K562 (cell line): ENCODE measurements at regions not wholly inside any gene's neighbourhood (a gene's known extent, or its start where the extent isn't known, plus 50 kb on each side); places are given as distances from the start of the nearest gene placed in this dataset.
"Not testable (repeated sequence)": the region's sequence is repeated elsewhere in the genome, so short reads cannot be mapped to it uniquely, and the experiment has no call there.

Experiments used
- ATAC-seq: fragments of 200-7000 bp; cut with Tn5 transposase; 3 replicates; pipeline ENCODE4 v1.9.1; 2020; ENCODE audit warnings: moderate library complexity
- BruUV-seq: library from RNA; stranded (reverse); fragments of 400-500 nt; replicated peaks from 2 replicates; lab custom pipeline; 2021; lab: Mats Ljungman, UMichigan
- CTCF ChIA-PET: fragments of 300-600 bp; formaldehyde crosslinking; extraction: SDS; loops from one replicate; lab custom pipeline; 2021; ENCODE audit warnings: low intra/inter-chr PET ratio; lab: Yijun Ruan, JAX
- POLR2A ChIA-PET: fragments of 300-600, 350-650 bp; sonication (Branson Sonifier 250); formaldehyde crosslinking; extraction: SDS; loops from one replicate; lab custom pipeline; 2021; ENCODE audit warnings: antibody characterized with exemption, inconsistent platforms; lab: Yijun Ruan, JAX
- DNase-seq, 4 experiments: peaks; one replicate each; pipeline versions ENCODE4 v3.0.0 to v3.0.0-alpha.2; 2011 to 2018; ENCODE audit warnings: low spot score in 3 of 4, mixed read lengths in 3 of 4; ENCODE audit errors: extremely low read depth in 1 of 4
- FAIRE-seq: peaks from 2 replicates; lab custom pipeline; 2011; peaks lifted over from hg19 to GRCh38; lab: Jason Lieb, UNC
- H2AFZ ChIP-seq: 2 replicates; pipeline ENCODE4 v1.6.0; 2011; ENCODE audit warnings: low read depth, low read length, control low read depth, inconsistent platforms
- H3K27ac ChIP-seq: fragments of 200-600 bp; 3 replicates; pipeline ENCODE4 v1.8.0; 2011; ENCODE audit warnings: low read depth, mild to moderate bottlenecking, control low read depth, inconsistent platforms, low read length, moderate library complexity, mixed read lengths; ENCODE audit errors: extremely low read depth
- H3K27me3 ChIP-seq, 2 experiments: fragments of 300-600 bp in 1 of 2; 2 replicates in 1 of 2; 3 replicates in 1 of 2; pipeline versions ENCODE4 v1.6.0 to v1.8.0; 2011; ENCODE audit warnings: inconsistent platforms in 2 of 2, low read length in 2 of 2, mild to moderate bottlenecking in 1 of 2, mixed read lengths in 1 of 2, moderate library complexity in 1 of 2; ENCODE audit not compliant: control insufficient read depth in 2 of 2, insufficient read depth in 2 of 2
- H3K36me3 ChIP-seq: fragments of 300-600 bp; 3 replicates; pipeline ENCODE4 v1.8.0; 2011; ENCODE audit warnings: mild to moderate bottlenecking, low read length, inconsistent platforms; ENCODE audit not compliant: control insufficient read depth, insufficient read depth
- H3K4me1 ChIP-seq, 2 experiments: fragments of 200-600 bp in 1 of 2; replicated peaks in 1 of 2; 2 replicates in 1 of 2; 3 replicates in 1 of 2; pipeline versions ENCODE4 v1.5.1 to v1.8.0; 2011; ENCODE audit warnings: inconsistent platforms in 2 of 2, low read length in 2 of 2, mild to moderate bottlenecking in 1 of 2, mixed read lengths in 1 of 2, moderate library complexity in 1 of 2; ENCODE audit not compliant: control insufficient read depth in 2 of 2, insufficient read depth in 2 of 2
- H3K4me2 ChIP-seq: 2 replicates; pipeline ENCODE4 v1.6.1; 2011; ENCODE audit warnings: low read length, control low read depth, inconsistent platforms, mixed read lengths; ENCODE audit not compliant: insufficient read depth
- H3K4me3 ChIP-seq: fragments of 200-600 bp; sonication (generic), shearing (Covaris generic); 2 replicates; pipeline ENCODE4 v1.5.1; 2016; ENCODE audit warnings: control low read depth, inconsistent platforms
- H3K79me2 ChIP-seq: fragments of 200-600 bp; 3 replicates; pipeline ENCODE4 v1.8.0; 2011; ENCODE audit warnings: low read length, inconsistent platforms; ENCODE audit not compliant: control insufficient read depth, insufficient read depth
- H3K9ac ChIP-seq, 2 experiments: 2 replicates each; pipeline versions ENCODE4 v1.6.0 to v1.6.1; 2011; ENCODE audit warnings: low read depth in 2 of 2, low read length in 2 of 2, control low read depth in 1 of 2, inconsistent platforms in 1 of 2, mild to moderate bottlenecking in 1 of 2, mixed read lengths in 1 of 2; ENCODE audit not compliant: insufficient read depth in 1 of 2
- H3K9me1 ChIP-seq: one replicate; pipeline ENCODE4 v1.6.0; 2011; ENCODE audit warnings: inconsistent platforms, mild to moderate bottlenecking, low read length, moderate library complexity; ENCODE audit not compliant: control insufficient read depth, insufficient read depth
- H3K9me3 ChIP-seq: replicated peaks from 2 replicates; pipeline ENCODE4 v1.5.1; 2011; ENCODE audit warnings: low read depth, low read length, inconsistent platforms; ENCODE audit not compliant: control insufficient read depth, insufficient read depth
- H4K20me1 ChIP-seq: replicated peaks from 2 replicates; pipeline ENCODE4 v1.6.1; 2011; ENCODE audit warnings: low read length, inconsistent platforms, mixed read lengths; ENCODE audit not compliant: control insufficient read depth, insufficient read depth
- WGBS: fragments of 100-300 bp; shearing (Covaris generic); methylation state at CpG from one replicate; pipeline ENCODE4 v1.1.6; 2016; ENCODE audit warnings: low coverage, mixed read lengths; ENCODE audit not compliant: insufficient coverage; ENCODE audit errors: missing lambda C conversion rate; 5-methylcytosine and 5-hydroxymethylcytosine counted together
- in situ Hi-C: fragments of 300-500 bp; cut with MboI; formaldehyde crosslinking; loops from 4 replicates; pipeline ENCODE4 v1.15.0; 2018; ENCODE audit warnings: inconsistent platforms, mixed read lengths
- intact Hi-C: fragments of 100-400 bp; cut with micrococcal nuclease; formaldehyde crosslinking; loops from 2 replicates; pipeline ENCODE4 v1.14.2; 2022

DNA sequence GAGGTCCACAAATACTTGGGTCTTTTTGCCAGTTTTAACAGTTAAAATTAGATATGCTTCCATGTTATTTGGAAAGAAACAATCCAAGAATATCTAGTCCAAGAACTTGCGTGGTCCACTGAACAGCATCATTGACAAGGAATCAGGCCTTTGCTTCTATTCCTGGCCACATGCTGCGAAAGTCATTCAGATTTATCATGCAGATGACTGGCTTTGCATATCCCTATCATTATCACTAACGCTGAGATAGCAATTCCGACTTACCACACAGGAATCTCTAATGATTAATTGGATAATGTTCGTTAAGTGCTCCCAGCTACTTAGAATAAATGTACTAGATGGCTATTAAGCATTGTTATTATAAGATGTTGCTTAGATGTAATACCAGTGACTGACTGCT, 51.0 kb upstream of the BDP1 start:
- H4K20me1 ChIP-seq, H3K27me3 ChIP-seq, H3K36me3 ChIP-seq, DNase-seq, H3K4me2 ChIP-seq, H3K9me1 ChIP-seq, H3K9ac ChIP-seq, POLR2A ChIA-PET, H3K9me3 ChIP-seq, H3K4me1 ChIP-seq, CTCF ChIA-PET, H3K4me3 ChIP-seq, H3K79me2 ChIP-seq, ATAC-seq, intact Hi-C loops, H2AFZ ChIP-seq, H3K27ac ChIP-seq, in situ Hi-C loops, BruUV-seq, FAIRE-seq: not testable (repeated sequence)
- WGBS, result 40% methylated on average over 5 of the region's 5 CpGs

DNA sequence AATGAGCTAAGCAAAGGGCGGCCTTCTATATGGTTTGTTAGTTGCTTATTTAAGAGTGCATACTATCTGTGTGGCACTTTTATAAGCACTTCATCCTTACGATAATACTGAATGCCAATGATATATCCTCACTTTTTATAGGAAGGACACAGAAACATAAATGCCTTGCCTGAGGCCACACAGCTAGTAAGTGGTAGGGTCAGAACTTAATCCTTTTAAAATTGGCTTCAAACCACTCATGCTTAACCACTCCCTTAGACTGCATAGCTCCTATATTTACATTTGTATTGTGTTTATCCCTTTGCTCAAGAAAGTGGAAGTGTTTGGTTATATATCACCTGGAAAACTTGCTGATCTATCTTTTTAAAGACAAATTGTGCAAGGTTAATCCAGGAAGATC, 50.5 kb upstream of the BDP1 start:
- H3K27me3 ChIP-seq, ATAC-seq, H3K27ac ChIP-seq, H3K4me2 ChIP-seq, POLR2A ChIA-PET, intact Hi-C loops, H3K9me1 ChIP-seq, H3K79me2 ChIP-seq, CTCF ChIA-PET, H3K9me3 ChIP-seq, BruUV-seq, in situ Hi-C loops, H4K20me1 ChIP-seq, H3K4me3 ChIP-seq, FAIRE-seq, H2AFZ ChIP-seq, H3K4me1 ChIP-seq, H3K36me3 ChIP-seq, H3K9ac ChIP-seq, DNase-seq: not testable (repeated sequence)
- 95% methylated on average over 2 of the region's 2 CpGs for WGBS
